ENCODE measurements at regions not wholly inside any gene's neighbourhood (a gene's known extent, or its start where the extent isn't known, plus 50 kb on each side); places are given as distances from the start of the nearest gene placed in this dataset.

DNA sequence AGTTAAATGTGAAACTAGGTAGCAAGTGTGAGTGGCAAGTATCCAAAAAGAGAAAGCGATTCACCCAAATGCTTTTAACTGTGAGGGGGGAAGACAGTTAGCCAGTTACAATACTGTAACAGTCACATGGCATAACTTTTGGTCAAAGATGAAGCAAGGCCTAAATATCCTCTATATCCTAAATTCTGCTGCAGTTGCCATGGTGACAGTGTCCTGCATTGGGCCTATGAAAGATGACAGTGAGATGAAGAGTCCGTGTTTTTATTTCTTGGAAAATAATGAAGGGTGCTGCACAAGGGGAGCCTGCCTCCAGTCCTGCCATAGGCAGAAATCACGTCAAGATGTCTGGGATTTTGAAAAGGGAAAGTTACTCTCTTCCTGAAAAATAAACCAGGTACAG, 534.6 kb downstream of the NTRK2 start:
- TF ChIP-seq, protein P1, sequence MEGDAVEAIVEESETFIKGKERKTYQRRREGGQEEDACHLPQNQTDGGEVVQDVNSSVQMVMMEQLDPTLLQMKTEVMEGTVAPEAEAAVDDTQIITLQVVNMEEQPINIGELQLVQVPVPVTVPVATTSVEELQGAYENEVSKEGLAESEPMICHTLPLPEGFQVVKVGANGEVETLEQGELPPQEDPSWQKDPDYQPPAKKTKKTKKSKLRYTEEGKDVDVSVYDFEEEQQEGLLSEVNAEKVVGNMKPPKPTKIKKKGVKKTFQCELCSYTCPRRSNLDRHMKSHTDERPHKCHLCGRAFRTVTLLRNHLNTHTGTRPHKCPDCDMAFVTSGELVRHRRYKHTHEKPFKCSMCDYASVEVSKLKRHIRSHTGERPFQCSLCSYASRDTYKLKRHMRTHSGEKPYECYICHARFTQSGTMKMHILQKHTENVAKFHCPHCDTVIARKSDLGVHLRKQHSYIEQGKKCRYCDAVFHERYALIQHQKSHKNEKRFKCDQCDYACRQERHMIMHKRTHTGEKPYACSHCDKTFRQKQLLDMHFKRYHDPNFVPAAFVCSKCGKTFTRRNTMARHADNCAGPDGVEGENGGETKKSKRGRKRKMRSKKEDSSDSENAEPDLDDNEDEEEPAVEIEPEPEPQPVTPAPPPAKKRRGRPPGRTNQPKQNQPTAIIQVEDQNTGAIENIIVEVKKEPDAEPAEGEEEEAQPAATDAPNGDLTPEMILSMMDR (IDR thresholded peaks at IDR 0.05): no peak
- no peak for TF ChIP-seq POLR2AphosphoS5 (IDR thresholded peaks at IDR 0.05)

Measured in transverse colon (tissue), 4 donors.